ENCODE measurements at regions not wholly inside any gene's neighbourhood (a gene's known extent, or its start where the extent isn't known, plus 50 kb on each side); places are given as distances from the start of the nearest gene placed in this dataset.

GRCh38 chr16:86026916-86027315, 128.0 kb downstream of the IRF8 start:
- intact Hi-C loops (cut with DNase I; ENCODE audit: low total_unique reads), result no loop called here
- TF ChIP-seq CTCF (IDR thresholded peaks at IDR 0.05) (no peak), POLR2A (IDR thresholded peaks at IDR 0.05) (no peak)
- DNase-seq (ENCODE audit: low spot score in 2 of 2), result peak in 1 of 2 donors; percentile 52
- no peak overlapping the region for H3K4me3 ChIP-seq (ENCODE audit: low read depth, poor library complexity, severe bottlenecking)
- 85 to 91% methylated on average over 7 of the region's 7 CpGs for WGBS, 2 donors

- DNase-seq (ENCODE audit: low spot score in 2 of 2), result peak in 1 of 2 donors; percentile 50
- intact Hi-C loops (cut with DNase I; ENCODE audit: low total_unique reads), result no loop called here
- WGBS, 2 donors, result 89% methylated on average over 11 of the region's 11 CpGs
- H3K4me3 ChIP-seq (ENCODE audit: low read depth, poor library complexity, severe bottlenecking), result no peak overlapping the region
- TF ChIP-seq CTCF (IDR thresholded peaks at IDR 0.05) (no peak), POLR2A (IDR thresholded peaks at IDR 0.05) (no peak)
These were observed 128.6 kb downstream of the IRF8 start for GRCh38 chr16:86027373-86028126.

GRCh38 chr16:86029131-86029741, 130.3 kb downstream of the IRF8 start:
- TF ChIP-seq POLR2A (IDR thresholded peaks at IDR 0.05) (no peak), CTCF (IDR thresholded peaks at IDR 0.05) (no peak)
- intact Hi-C loops (cut with DNase I; ENCODE audit: low total_unique reads), result no loop called here
- WGBS, 2 donors, result 24 to 28% methylated on average over 16 to 20 of the region's 20 CpGs
- H3K4me3 ChIP-seq (ENCODE audit: low read depth, poor library complexity, severe bottlenecking), result no peak overlapping the region
- peak in 1 of 2 donors; percentile 84 for DNase-seq (ENCODE audit: low spot score in 2 of 2)

GRCh38 chr16:86030116-86030515, 131.2 kb downstream of the IRF8 start:
- TF ChIP-seq POLR2A (IDR thresholded peaks at IDR 0.05) (no peak), CTCF (IDR thresholded peaks at IDR 0.05) (no peak)
- 92 to 94% methylated on average over 10 of the region's 10 CpGs for WGBS, 2 donors
- intact Hi-C loops (cut with DNase I; ENCODE audit: low total_unique reads), result no loop called here
- DNase-seq (ENCODE audit: low spot score in 2 of 2), result peak in 1 of 2 donors; percentile 52
- no peak overlapping the region for H3K4me3 ChIP-seq (ENCODE audit: low read depth, poor library complexity, severe bottlenecking)

- H3K4me3 ChIP-seq (ENCODE audit: low read depth, poor library complexity, severe bottlenecking), result no peak overlapping the region
- no peak for TF ChIP-seq CTCF (IDR thresholded peaks at IDR 0.05)
- no peak for TF ChIP-seq POLR2A (IDR thresholded peaks at IDR 0.05)
- intact Hi-C loops (cut with DNase I; ENCODE audit: low total_unique reads), result no loop called here
- 86 to 96% methylated on average over 5 of the region's 5 CpGs for WGBS, 2 donors
- DNase-seq (ENCODE audit: low spot score in 2 of 2), result peak in 1 of 2 donors; percentile 56
These were observed 132.2 kb downstream of the IRF8 start for GRCh38 chr16:86031141-86031678.

Data from lower leg skin (tissue), 4 donors.